ENCODE measurements at regions not wholly inside any gene's neighbourhood (a gene's known extent, or its start where the extent isn't known, plus 50 kb on each side); places are given as distances from the start of the nearest gene placed in this dataset.

DNA sequence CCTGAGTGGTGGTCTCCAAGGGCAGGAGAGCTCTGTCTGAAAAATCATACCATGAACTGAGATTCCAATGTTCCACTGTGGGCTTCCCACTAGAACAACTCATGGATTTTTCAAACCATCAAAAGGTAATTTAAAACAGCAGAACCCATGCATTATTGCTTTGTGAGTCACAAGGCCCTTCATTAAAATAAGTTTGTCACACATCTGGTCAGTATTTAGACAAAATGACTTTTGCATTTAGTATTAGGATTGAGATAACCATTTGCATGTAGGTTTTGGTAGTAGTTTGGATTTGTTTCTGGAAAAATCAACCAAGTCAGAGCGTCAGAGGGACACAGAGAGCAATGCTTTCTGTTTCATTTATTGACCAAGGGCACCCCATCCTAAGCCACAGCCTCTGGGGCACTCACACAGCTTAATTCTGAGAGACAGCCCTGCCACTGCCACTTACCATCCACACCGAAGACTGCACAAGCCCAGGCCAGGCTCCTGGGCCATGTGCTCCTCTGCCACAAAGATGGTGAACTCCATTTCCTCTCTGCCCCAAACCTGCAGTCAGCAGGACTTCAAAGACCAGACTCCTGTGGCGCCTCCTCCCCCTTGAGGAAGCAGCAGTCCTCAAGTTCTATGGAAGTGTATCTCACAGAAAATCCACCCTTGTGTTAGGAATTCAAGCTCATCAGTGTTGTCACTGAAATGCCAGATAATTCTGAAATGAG lies 132.6 kb upstream of the DUSP10 start:
- TF ChIP-seq, protein P1, sequence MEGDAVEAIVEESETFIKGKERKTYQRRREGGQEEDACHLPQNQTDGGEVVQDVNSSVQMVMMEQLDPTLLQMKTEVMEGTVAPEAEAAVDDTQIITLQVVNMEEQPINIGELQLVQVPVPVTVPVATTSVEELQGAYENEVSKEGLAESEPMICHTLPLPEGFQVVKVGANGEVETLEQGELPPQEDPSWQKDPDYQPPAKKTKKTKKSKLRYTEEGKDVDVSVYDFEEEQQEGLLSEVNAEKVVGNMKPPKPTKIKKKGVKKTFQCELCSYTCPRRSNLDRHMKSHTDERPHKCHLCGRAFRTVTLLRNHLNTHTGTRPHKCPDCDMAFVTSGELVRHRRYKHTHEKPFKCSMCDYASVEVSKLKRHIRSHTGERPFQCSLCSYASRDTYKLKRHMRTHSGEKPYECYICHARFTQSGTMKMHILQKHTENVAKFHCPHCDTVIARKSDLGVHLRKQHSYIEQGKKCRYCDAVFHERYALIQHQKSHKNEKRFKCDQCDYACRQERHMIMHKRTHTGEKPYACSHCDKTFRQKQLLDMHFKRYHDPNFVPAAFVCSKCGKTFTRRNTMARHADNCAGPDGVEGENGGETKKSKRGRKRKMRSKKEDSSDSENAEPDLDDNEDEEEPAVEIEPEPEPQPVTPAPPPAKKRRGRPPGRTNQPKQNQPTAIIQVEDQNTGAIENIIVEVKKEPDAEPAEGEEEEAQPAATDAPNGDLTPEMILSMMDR (IDR thresholded peaks at IDR 0.05; ENCODE audit: poor library complexity) = no peak
- TF ChIP-seq EZH2phosphoT487 (IDR thresholded peaks at IDR 0.05; ENCODE audit: low read depth, severe bottlenecking, unreplicated experiment) (no peak), EZH2 (IDR thresholded peaks at IDR 0.05; ENCODE audit: borderline replicate concordance) (no peak)

Measured in hepatocyte (in vitro differentiated cells).